ENCODE measurements at regions not wholly inside any gene's neighbourhood (a gene's known extent, or its start where the extent isn't known, plus 50 kb on each side); places are given as distances from the start of the nearest gene placed in this dataset.

GRCh38 chr15:36208868-36209582, 370.4 kb upstream of the CDIN1 start:
- H3K4me1 ChIP-seq (ENCODE audit: insufficient read depth) = no peaks in the 10 kb centered on the region
- no peak overlapping the region for H3K27ac ChIP-seq (ENCODE audit: low read depth)
- H3K36me3 ChIP-seq (ENCODE audit: insufficient read depth) = no peaks in the 10 kb centered on the region
- DNase-seq (ENCODE audit: extremely low spot score) = no peak
- no peak overlapping the region for H3K4me3 ChIP-seq (ENCODE audit: low read depth, low read length)
- WGBS = 60% methylated on average over 3 of the region's 3 CpGs

- no peak for DNase-seq (ENCODE audit: extremely low spot score)
- H3K36me3 ChIP-seq (ENCODE audit: insufficient read depth) = no peaks in the 10 kb centered on the region
- 81% methylated on average over 2 of the region's 2 CpGs for WGBS
- H3K4me3 ChIP-seq (ENCODE audit: low read depth, low read length) = no peak overlapping the region
- no peaks in the 10 kb centered on the region for H3K4me1 ChIP-seq (ENCODE audit: insufficient read depth)
- no peak overlapping the region for H3K27ac ChIP-seq (ENCODE audit: low read depth)
Measured at GRCh38 chr15:36210426-36210825, 369.0 kb upstream of the CDIN1 start.

- no peaks in the 10 kb centered on the region for H3K4me1 ChIP-seq (ENCODE audit: insufficient read depth)
- no peak overlapping the region for H3K27ac ChIP-seq (ENCODE audit: low read depth)
- no peak for DNase-seq (ENCODE audit: extremely low spot score)
- WGBS = 83% methylated on average over 3 of the region's 3 CpGs
- no peaks in the 10 kb centered on the region for H3K36me3 ChIP-seq (ENCODE audit: insufficient read depth)
- H3K4me3 ChIP-seq (ENCODE audit: low read depth, low read length) = no peak overlapping the region
Measured at GRCh38 chr15:36218322-36218721, 361.1 kb upstream of the CDIN1 start.

GRCh38 chr15:36218991-36219390, 360.4 kb upstream of the CDIN1 start:
- DNase-seq (ENCODE audit: extremely low spot score) = no peak
- Histone ChIP-seq H3K36me3 (ENCODE audit: insufficient read depth) (no peaks in the 10 kb centered on the region), H3K4me1 (ENCODE audit: insufficient read depth) (no peaks in the 10 kb centered on the region), H3K4me3 (ENCODE audit: low read depth, low read length) (no peak overlapping the region), H3K27ac (ENCODE audit: low read depth) (no peak overlapping the region)
- 80% methylated on average over 2 of the region's 2 CpGs for WGBS

GRCh38 chr15:36221992-36222391, 357.4 kb upstream of the CDIN1 start:
- no peak overlapping the region for H3K4me3 ChIP-seq (ENCODE audit: low read depth, low read length)
- no peak overlapping the region for H3K27ac ChIP-seq (ENCODE audit: low read depth)
- no peaks in the 10 kb centered on the region for H3K36me3 ChIP-seq (ENCODE audit: insufficient read depth)
- 96% methylated on average over 1 of the region's 1 CpG for WGBS
- no peaks in the 10 kb centered on the region for H3K4me1 ChIP-seq (ENCODE audit: insufficient read depth)
- no peak for DNase-seq (ENCODE audit: extremely low spot score)

DNA sequence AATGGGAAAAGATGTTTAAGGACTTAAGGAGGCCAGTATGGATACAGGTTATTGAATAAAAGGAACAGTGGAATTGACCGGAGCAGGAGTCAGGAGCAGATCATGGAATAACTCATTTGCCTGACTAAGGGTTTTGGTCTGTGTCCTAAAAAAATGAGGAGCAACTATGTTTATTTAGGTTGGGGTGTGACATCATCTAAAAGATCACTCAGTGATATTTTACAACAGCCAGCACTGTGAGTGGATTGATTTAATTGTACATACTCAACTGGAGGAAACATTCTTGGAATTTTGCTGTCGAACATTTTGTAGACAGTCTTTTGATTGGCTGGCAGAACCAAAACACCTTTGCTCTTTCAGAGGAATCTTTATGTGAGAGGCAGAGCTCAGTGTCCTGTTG, 348.6 kb upstream of the CDIN1 start:
- H3K4me1 ChIP-seq (ENCODE audit: insufficient read depth) = no peaks in the 10 kb centered on the region
- no peak overlapping the region for H3K27ac ChIP-seq (ENCODE audit: low read depth)
- no peaks in the 10 kb centered on the region for H3K36me3 ChIP-seq (ENCODE audit: insufficient read depth)
- no peak for DNase-seq (ENCODE audit: extremely low spot score)
- WGBS = 72% methylated on average over 2 of the region's 2 CpGs
- no peak overlapping the region for H3K4me3 ChIP-seq (ENCODE audit: low read depth, low read length)

GRCh38 chr15:36232491-36232890, 346.9 kb upstream of the CDIN1 start:
- H3K4me3 ChIP-seq (ENCODE audit: low read depth, low read length) = no peak overlapping the region
- H3K36me3 ChIP-seq (ENCODE audit: insufficient read depth) = no peaks in the 10 kb centered on the region
- no peak for DNase-seq (ENCODE audit: extremely low spot score)
- no peak overlapping the region for H3K27ac ChIP-seq (ENCODE audit: low read depth)
- no peaks in the 10 kb centered on the region for H3K4me1 ChIP-seq (ENCODE audit: insufficient read depth)
- 64% methylated on average over 1 of the region's 1 CpG for WGBS

GRCh38 chr15:36234743-36235142, 344.7 kb upstream of the CDIN1 start:
- Histone ChIP-seq H3K4me3 (ENCODE audit: low read depth, low read length) (no peak overlapping the region), H3K27ac (ENCODE audit: low read depth) (no peak overlapping the region), H3K36me3 (ENCODE audit: insufficient read depth) (no peaks in the 10 kb centered on the region), H3K4me1 (ENCODE audit: insufficient read depth) (no peaks in the 10 kb centered on the region)
- no peak for DNase-seq (ENCODE audit: extremely low spot score)

DNA sequence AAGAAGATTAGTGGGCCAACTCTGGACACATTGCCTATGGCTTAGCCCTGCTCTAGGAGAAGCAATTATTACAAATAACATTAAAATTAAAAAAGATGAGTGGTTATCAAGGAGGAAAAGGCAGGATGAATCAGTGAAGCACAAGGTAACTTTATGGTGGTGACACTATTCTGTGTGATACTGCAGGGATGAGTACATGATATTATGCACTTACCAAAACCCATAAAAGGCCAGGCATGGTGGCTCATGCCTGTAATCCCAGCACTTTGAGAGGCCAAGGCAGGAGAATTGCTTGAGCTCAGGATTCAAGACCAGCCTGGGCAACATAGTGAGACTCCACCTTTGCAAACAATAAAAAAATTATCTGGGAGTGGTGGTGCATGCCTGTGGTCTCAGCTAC, 344.3 kb upstream of the CDIN1 start:
- Histone ChIP-seq H3K36me3 (ENCODE audit: insufficient read depth) (no peaks in the 10 kb centered on the region), H3K4me3 (ENCODE audit: low read depth, low read length) (no peak overlapping the region), H3K27ac (ENCODE audit: low read depth) (no peak overlapping the region), H3K4me1 (ENCODE audit: insufficient read depth) (no peaks in the 10 kb centered on the region)
- DNase-seq (ENCODE audit: extremely low spot score) = no peak

- no peaks in the 10 kb centered on the region for H3K36me3 ChIP-seq (ENCODE audit: insufficient read depth)
- H3K4me3 ChIP-seq (ENCODE audit: low read depth, low read length) = no peak overlapping the region
- WGBS = 75% methylated on average over 1 of the region's 1 CpG
- no peaks in the 10 kb centered on the region for H3K4me1 ChIP-seq (ENCODE audit: insufficient read depth)
- H3K27ac ChIP-seq (ENCODE audit: low read depth) = no peak overlapping the region
- no peak for DNase-seq (ENCODE audit: extremely low spot score)
Measured at GRCh38 chr15:36239509-36239908, 339.9 kb upstream of the CDIN1 start.

DNA sequence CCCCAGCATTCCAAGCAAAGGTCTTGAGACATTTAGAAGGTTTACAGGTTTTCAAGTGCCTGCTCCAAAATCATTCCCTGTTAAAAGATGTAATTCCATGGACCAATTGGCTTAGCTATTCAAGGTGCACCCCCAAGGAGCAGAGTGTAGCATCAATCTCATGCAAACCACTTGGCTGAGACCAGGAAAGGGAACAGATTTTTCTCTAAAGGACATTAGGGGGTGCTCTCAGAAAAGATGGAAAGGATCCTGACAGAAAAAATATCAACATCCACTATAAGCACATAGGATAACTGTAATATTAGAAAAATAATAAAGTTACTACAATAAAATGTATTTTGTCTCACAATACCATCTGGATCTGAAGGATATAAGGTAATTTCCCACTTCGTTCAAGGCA, 328.0 kb upstream of the CDIN1 start:
- 85% methylated on average over 1 of the region's 1 CpG for WGBS
- no peak for DNase-seq (ENCODE audit: extremely low spot score)
- Histone ChIP-seq H3K4me3 (ENCODE audit: low read depth, low read length) (no peak overlapping the region), H3K36me3 (ENCODE audit: insufficient read depth) (no peaks in the 10 kb centered on the region), H3K4me1 (ENCODE audit: insufficient read depth) (no peaks in the 10 kb centered on the region), H3K27ac (ENCODE audit: low read depth) (no peak overlapping the region)

DNA sequence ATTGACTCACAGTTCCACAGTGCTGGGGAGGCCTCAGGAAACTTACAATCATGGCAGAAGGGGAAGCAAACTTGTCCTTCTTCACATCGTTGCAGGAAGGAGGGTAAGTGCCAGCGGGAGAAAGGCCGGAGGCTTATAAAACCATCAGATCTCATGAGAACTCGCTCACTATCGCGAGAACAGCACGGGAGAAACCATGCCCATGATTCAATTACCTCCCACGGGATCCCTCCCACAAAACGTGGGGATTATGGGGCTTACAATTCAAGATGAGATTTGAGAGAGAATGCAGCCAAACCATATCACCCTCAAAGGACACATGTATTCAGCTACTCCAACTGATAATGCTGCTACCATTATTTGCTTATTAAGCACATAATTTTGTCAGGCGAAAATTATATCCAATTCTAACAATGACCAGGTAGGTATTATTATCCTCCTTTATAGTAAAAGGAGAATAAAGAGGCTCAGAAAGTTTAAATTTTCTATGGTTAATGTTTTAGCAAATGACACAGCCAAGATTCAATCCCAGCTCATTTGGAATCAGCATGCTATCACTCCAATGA, 327.2 kb upstream of the CDIN1 start:
- Histone ChIP-seq H3K4me3 (ENCODE audit: low read depth, low read length) (no peak overlapping the region), H3K4me1 (ENCODE audit: insufficient read depth) (no peaks in the 10 kb centered on the region), H3K36me3 (ENCODE audit: insufficient read depth) (no peaks in the 10 kb centered on the region), H3K27ac (ENCODE audit: low read depth) (no peak overlapping the region)
- no peak for DNase-seq (ENCODE audit: extremely low spot score)
- 84% methylated on average over 10 of the region's 10 CpGs for WGBS

DNA sequence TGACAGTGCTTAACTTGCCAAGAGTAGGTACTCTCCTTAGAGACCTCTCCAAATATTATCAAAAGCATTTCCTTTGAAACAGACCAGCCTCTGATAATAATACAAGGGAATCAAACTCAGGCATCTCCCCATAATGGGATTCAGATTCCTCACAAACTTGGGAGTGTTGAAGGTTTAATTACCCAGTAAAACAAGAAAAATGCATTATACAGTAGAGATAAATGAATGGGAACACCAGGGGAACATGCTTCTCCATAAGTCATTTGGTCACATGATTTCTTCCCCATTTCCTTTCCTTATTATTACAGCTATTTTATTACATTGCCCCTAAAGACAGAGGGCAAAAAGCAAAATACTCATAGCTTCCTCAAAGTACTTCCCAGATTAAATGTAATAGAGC, 325.0 kb upstream of the CDIN1 start:
- peak; percentile 69 for DNase-seq (ENCODE audit: extremely low spot score)
- no peak overlapping the region for H3K4me3 ChIP-seq (ENCODE audit: low read depth, low read length)

DNA sequence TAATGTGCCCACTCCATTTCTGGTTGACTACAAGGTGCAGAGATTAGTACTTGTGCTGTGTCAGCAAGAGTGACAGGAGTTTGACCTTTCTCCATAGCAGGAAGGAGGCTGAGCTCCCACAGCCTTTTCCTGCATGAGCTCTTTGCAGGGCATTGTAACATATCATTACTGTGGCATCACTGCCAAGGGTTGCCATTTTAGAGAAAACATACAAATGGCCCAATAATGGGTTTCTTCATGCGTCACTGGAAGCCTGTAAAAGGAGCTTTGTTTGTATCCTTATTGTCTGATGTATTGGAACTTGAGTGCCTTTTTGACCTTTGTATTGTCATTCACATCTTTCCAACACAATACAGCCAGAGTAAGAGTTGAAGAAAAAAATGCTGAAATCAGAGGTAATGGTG, 323.0 kb upstream of the CDIN1 start:
- Histone ChIP-seq H3K4me3 (ENCODE audit: low read depth, low read length) (no peak overlapping the region), H3K36me3 (ENCODE audit: insufficient read depth) (no peaks in the 10 kb centered on the region), H3K4me1 (ENCODE audit: insufficient read depth) (no peaks in the 10 kb centered on the region), H3K27ac (ENCODE audit: low read depth) (no peak overlapping the region)
- DNase-seq (ENCODE audit: extremely low spot score) = no peak
- WGBS = 85% methylated on average over 1 of the region's 1 CpG

More for the DNA sequence above, 325.0 kb upstream of the CDIN1 start:
- H3K36me3 ChIP-seq (ENCODE audit: insufficient read depth) = no peaks in the 10 kb centered on the region
- H3K4me1 ChIP-seq (ENCODE audit: insufficient read depth) = no peaks in the 10 kb centered on the region
- no peak overlapping the region for H3K27ac ChIP-seq (ENCODE audit: low read depth)

- WGBS = 74% methylated on average over 2 of the region's 2 CpGs
- no peak for DNase-seq (ENCODE audit: extremely low spot score)
- no peaks in the 10 kb centered on the region for H3K36me3 ChIP-seq (ENCODE audit: insufficient read depth)
- H3K27ac ChIP-seq (ENCODE audit: low read depth) = no peak overlapping the region
- H3K4me1 ChIP-seq (ENCODE audit: insufficient read depth) = no peaks in the 10 kb centered on the region
- no peak overlapping the region for H3K4me3 ChIP-seq (ENCODE audit: low read depth, low read length)
Measured at GRCh38 chr15:36263666-36264065, 315.8 kb upstream of the CDIN1 start.

Data from urinary bladder (tissue), 3 donors.